Neural cell (in vitro differentiated cells): ENCODE measurements at regions not wholly inside any gene's neighbourhood (a gene's known extent, or its start where the extent isn't known, plus 50 kb on each side); places are given as distances from the start of the nearest gene placed in this dataset.

Experiments
- H2AFZ ChIP-seq: fragments of 200-600, 300-800 bp; sonication (generic), shearing (Covaris generic); 2 replicates; pipeline ENCODE4 v1.6.0; 2014; ENCODE audit warnings: low read depth, mild to moderate bottlenecking, antibody characterized with exemption, low read length, moderate library complexity
- H3F3A ChIP-seq: fragments of 200-600 bp; shearing (Covaris generic); 2 replicates; pipeline ENCODE4 v1.6.1; 2016; ENCODE audit warnings: mild to moderate bottlenecking, moderate library complexity, mixed read lengths, antibody characterized with exemption, low read length; ENCODE audit not compliant: insufficient read depth, poor library complexity, severe bottlenecking
- H3K27ac ChIP-seq: fragments of 200-600, 300-800 bp; sonication (generic), shearing (Covaris generic); 2 replicates; pipeline ENCODE4 v1.5.1; 2014; ENCODE audit warnings: mild to moderate bottlenecking, low read length, moderate library complexity
- H3K27me3 ChIP-seq: fragments of 300-800, 200-600 bp; sonication (generic), shearing (Covaris generic); 2 replicates; pipeline ENCODE4 v1.6.0; 2014; ENCODE audit warnings: mild to moderate bottlenecking, low read depth, low read length, moderate library complexity; ENCODE audit not compliant: insufficient read depth
- H3K36me3 ChIP-seq: fragments of 300-800, 200-600 bp; sonication (generic), shearing (Covaris generic); 2 replicates; pipeline ENCODE4 v1.5.1; 2014; ENCODE audit warnings: mild to moderate bottlenecking, antibody characterized with exemption, low read length, moderate library complexity; ENCODE audit not compliant: insufficient read depth
- H3K4me2 ChIP-seq: fragments of 300-800, 200-600 bp; sonication (generic), shearing (Covaris generic); 2 replicates; pipeline ENCODE4 v1.6.0; 2014; ENCODE audit warnings: mild to moderate bottlenecking, low read length
- H3K4me3 ChIP-seq: fragments of 300-800, 200-600 bp; sonication (generic), shearing (Covaris generic); 2 replicates; pipeline ENCODE4 v1.5.1; 2014; ENCODE audit warnings: mild to moderate bottlenecking, low read length, moderate library complexity
- H3K79me2 ChIP-seq: fragments of 200-600 bp; shearing (Covaris generic); replicated peaks from 2 replicates; pipeline ENCODE4 v1.6.0; 2014; ENCODE audit warnings: mild to moderate bottlenecking, low read length, moderate library complexity; ENCODE audit not compliant: insufficient read depth
- H3K9ac ChIP-seq: fragments of 300-800, 200-600 bp; sonication (generic), shearing (Covaris generic); 2 replicates; pipeline ENCODE4 v1.6.1; 2016; ENCODE audit warnings: mild to moderate bottlenecking, low read length, mixed read lengths
- H3K9me2 ChIP-seq: fragments of 200-600 bp; shearing (Covaris generic); 2 replicates; pipeline ENCODE4 v1.6.1; 2016; ENCODE audit warnings: mild to moderate bottlenecking, low read length, mixed read lengths; ENCODE audit not compliant: insufficient read depth
- H3K9me3 ChIP-seq: fragments of 200-600, 300-800 bp; sonication (generic), shearing (Covaris generic); 2 replicates; pipeline ENCODE4 v1.6.1; 2016; ENCODE audit warnings: mild to moderate bottlenecking, mixed run types, low read length, moderate library complexity, mixed read lengths
- H4K20me1 ChIP-seq: fragments of 200-600 bp; shearing (Covaris generic); 2 replicates; pipeline ENCODE4 v1.6.1; 2016; ENCODE audit warnings: mild to moderate bottlenecking, mixed run types; ENCODE audit not compliant: insufficient read depth
- CTCF ChIP-seq: fragments of 450-650 bp; IDR thresholded peaks from 2 replicates; pipeline ENCODE4 v1.5.1; 2014; ENCODE audit warnings: antibody characterized with exemption, mild to moderate bottlenecking, moderate library complexity; ENCODE audit not compliant: poor library complexity, severe bottlenecking
- EP300 ChIP-seq: fragments of 450-650 bp; conservative IDR thresholded peaks from 2 replicates; pipeline ENCODE4 v1.6.1; 2014; ENCODE audit warnings: antibody characterized with exemption, mild to moderate bottlenecking, moderate library complexity; ENCODE audit not compliant: poor library complexity, severe bottlenecking
- EZH2 ChIP-seq: fragments of 200-600, 300-800 bp; shearing (Covaris generic), sonication (generic); IDR thresholded peaks from 2 replicates; pipeline ENCODE4 v1.6.1; 2014; ENCODE audit warnings: antibody characterized with exemption, low read length, borderline replicate concordance, mild to moderate bottlenecking; ENCODE audit not compliant: insufficient read depth, poor library complexity, severe bottlenecking
- MXI1 ChIP-seq: fragments of 450-650 bp; conservative IDR thresholded peaks from 2 replicates; pipeline ENCODE4 v1.6.1; 2014; ENCODE audit warnings: antibody characterized with exemption, mild to moderate bottlenecking; ENCODE audit not compliant: poor library complexity, severe bottlenecking
- POLR2AphosphoS5 ChIP-seq: IDR thresholded peaks from 2 replicates; pipeline ENCODE4 v1.6.1; 2012
- RAD21 ChIP-seq: fragments of 450-650 bp; conservative IDR thresholded peaks from 2 replicates; pipeline ENCODE4 v1.6.1; 2014; ENCODE audit warnings: antibody characterized with exemption, mild to moderate bottlenecking, moderate library complexity
- REST ChIP-seq: IDR thresholded peaks from 2 replicates; pipeline ENCODE4 v1.6.1; 2012; ENCODE audit warnings: borderline replicate concordance
- SMC3 ChIP-seq: fragments of 450-650 bp; conservative IDR thresholded peaks from 2 replicates; pipeline ENCODE4 v1.6.1; 2014; ENCODE audit warnings: antibody characterized with exemption, mild to moderate bottlenecking, moderate library complexity; ENCODE audit not compliant: poor library complexity
- TAF1 ChIP-seq: IDR thresholded peaks from 2 replicates; pipeline ENCODE4 v1.6.1; 2012; ENCODE audit warnings: low read depth

GRCh38 chr16:85994492-85995490 lies 95.8 kb downstream of the IRF8 start:
- Histone ChIP-seq H3K36me3 (no peaks in the 10 kb centered on the region), H3F3A (no peaks in the 10 kb centered on the region), H3K79me2 (no peaks in the 10 kb centered on the region), H3K27ac (no peak overlapping the region), H3K4me3 (no peak overlapping the region), H3K9me3 (no peaks in the 10 kb centered on the region), H3K9ac (no peak overlapping the region), H3K27me3 (no peaks in the 10 kb centered on the region), H3K4me2 (no peak overlapping the region), H4K20me1 (no peaks in the 10 kb centered on the region), H2AFZ (no peak overlapping the region), H3K9me2 (no peaks in the 10 kb centered on the region)
- TF ChIP-seq EP300, result no peak

GRCh38 chr16:85995541-85996423 lies 96.8 kb downstream of the IRF8 start:
- Histone ChIP-seq H3K27me3 (no peaks in the 10 kb centered on the region), H3K9me3 (no peaks in the 10 kb centered on the region)
- TF ChIP-seq EZH2, result no peak
- TF ChIP-seq CTCF, result no peak
- TF ChIP-seq TAF1, result no peak
- no peak for TF ChIP-seq REST
- TF ChIP-seq SMC3, result no peak
- TF ChIP-seq MXI1, result no peak
- TF ChIP-seq EP300, result no peak
- no peak for TF ChIP-seq POLR2AphosphoS5
- TF ChIP-seq RAD21, result no peak

More at GRCh38 chr16:85995541-85996423, 96.8 kb downstream of the IRF8 start:
- H3F3A ChIP-seq, result no peaks in the 10 kb centered on the region
- H3K9me2 ChIP-seq, result no peaks in the 10 kb centered on the region
- H2AFZ ChIP-seq, result no peak overlapping the region
- no peak overlapping the region for H3K27ac ChIP-seq
- no peaks in the 10 kb centered on the region for H3K79me2 ChIP-seq
- no peak overlapping the region for H3K9ac ChIP-seq
- no peaks in the 10 kb centered on the region for H4K20me1 ChIP-seq
- H3K36me3 ChIP-seq, result no peaks in the 10 kb centered on the region
- H3K4me2 ChIP-seq, result no peak overlapping the region
- no peak overlapping the region for H3K4me3 ChIP-seq
